Type B pancreatic cell (in vitro differentiated cells): ENCODE measurements at regions not wholly inside any gene's neighbourhood (a gene's known extent, or its start where the extent isn't known, plus 50 kb on each side); places are given as distances from the start of the nearest gene placed in this dataset.

Source experiments
- DNase-seq: peaks from one replicate; pipeline ENCODE4 v3.0.0; 2021; ENCODE audit warnings: mixed read lengths; ENCODE audit not compliant: unreplicated experiment; ENCODE audit errors: extremely low spot score
- H3K27ac Mint-ChIP-seq: 2 replicates; pipeline ENCODE4 v1.8.0; 2021; ENCODE audit warnings: mild to moderate bottlenecking, mixed read lengths
- H3K27me3 Mint-ChIP-seq: 2 replicates; pipeline ENCODE4 v1.8.0; 2021; ENCODE audit warnings: mixed read lengths
- H3K36me3 Mint-ChIP-seq: 2 replicates; pipeline ENCODE4 v1.8.0; 2021; ENCODE audit warnings: mixed read lengths
- H3K4me1 Mint-ChIP-seq: one replicate; pipeline ENCODE4 v1.8.0; 2021; ENCODE audit warnings: mixed read lengths; ENCODE audit not compliant: unreplicated experiment
- H3K4me3 Mint-ChIP-seq: 2 replicates; pipeline ENCODE4 v1.8.0; 2021; ENCODE audit warnings: mild to moderate bottlenecking, mixed read lengths
- H3K9me3 Mint-ChIP-seq: 2 replicates; pipeline ENCODE4 v1.8.0; 2021; ENCODE audit warnings: mixed read lengths
- TF ChIP-seq, protein P1 (sequence below): fragments of 200-600 bp; sonication (generic); conservative IDR thresholded peaks from 2 replicates; pipeline ENCODE4 v1.5.0; 2021; ENCODE audit warnings: antibody characterized with exemption, mild to moderate bottlenecking

- H3K9me3 Mint-ChIP-seq: peaks cover 4% of the 10 kb centered on the region
- peaks cover 18% of the 10 kb centered on the region for H3K27me3 Mint-ChIP-seq
- H3K27ac Mint-ChIP-seq: no peak overlapping the region
- no peak for DNase-seq
- H3K36me3 Mint-ChIP-seq: no peaks in the 10 kb centered on the region
- H3K4me3 Mint-ChIP-seq: no peak overlapping the region
- TF ChIP-seq, protein P1, sequence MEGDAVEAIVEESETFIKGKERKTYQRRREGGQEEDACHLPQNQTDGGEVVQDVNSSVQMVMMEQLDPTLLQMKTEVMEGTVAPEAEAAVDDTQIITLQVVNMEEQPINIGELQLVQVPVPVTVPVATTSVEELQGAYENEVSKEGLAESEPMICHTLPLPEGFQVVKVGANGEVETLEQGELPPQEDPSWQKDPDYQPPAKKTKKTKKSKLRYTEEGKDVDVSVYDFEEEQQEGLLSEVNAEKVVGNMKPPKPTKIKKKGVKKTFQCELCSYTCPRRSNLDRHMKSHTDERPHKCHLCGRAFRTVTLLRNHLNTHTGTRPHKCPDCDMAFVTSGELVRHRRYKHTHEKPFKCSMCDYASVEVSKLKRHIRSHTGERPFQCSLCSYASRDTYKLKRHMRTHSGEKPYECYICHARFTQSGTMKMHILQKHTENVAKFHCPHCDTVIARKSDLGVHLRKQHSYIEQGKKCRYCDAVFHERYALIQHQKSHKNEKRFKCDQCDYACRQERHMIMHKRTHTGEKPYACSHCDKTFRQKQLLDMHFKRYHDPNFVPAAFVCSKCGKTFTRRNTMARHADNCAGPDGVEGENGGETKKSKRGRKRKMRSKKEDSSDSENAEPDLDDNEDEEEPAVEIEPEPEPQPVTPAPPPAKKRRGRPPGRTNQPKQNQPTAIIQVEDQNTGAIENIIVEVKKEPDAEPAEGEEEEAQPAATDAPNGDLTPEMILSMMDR: no peak
- no peaks in the 10 kb centered on the region for H3K4me1 Mint-ChIP-seq
Measured at GRCh38 chr7:49417034-49417433, 356.4 kb upstream of the VWC2 start.

- no peak for DNase-seq
- Mint-ChIP-seq H3K27me3 (peaks cover 21% of the 10 kb centered on the region), H3K4me1 (no peaks in the 10 kb centered on the region), H3K27ac (no peak overlapping the region), H3K4me3 (no peak overlapping the region), H3K9me3 (peaks cover 4% of the 10 kb centered on the region), H3K36me3 (no peaks in the 10 kb centered on the region)
- TF ChIP-seq, protein P1: no peak
Measured at GRCh38 chr7:49418963-49419362, 354.5 kb upstream of the VWC2 start.

GRCh38 chr7:49422564-49422963 is 350.9 kb upstream of the VWC2 start:
- peaks cover 15% of the 10 kb centered on the region for H3K27me3 Mint-ChIP-seq
- H3K27ac Mint-ChIP-seq: no peak overlapping the region
- no peaks in the 10 kb centered on the region for H3K4me1 Mint-ChIP-seq
- H3K4me3 Mint-ChIP-seq: no peak overlapping the region
- no peaks in the 10 kb centered on the region for H3K9me3 Mint-ChIP-seq
- no peaks in the 10 kb centered on the region for H3K36me3 Mint-ChIP-seq
- DNase-seq: no peak
- TF ChIP-seq, protein P1: no peak

GRCh38 chr7:49424109-49424508 is 349.3 kb upstream of the VWC2 start:
- no peaks in the 10 kb centered on the region for H3K9me3 Mint-ChIP-seq
- peaks cover 14% of the 10 kb centered on the region for H3K27me3 Mint-ChIP-seq
- TF ChIP-seq, protein P1: no peak
- H3K27ac Mint-ChIP-seq: no peak overlapping the region
- H3K4me1 Mint-ChIP-seq: no peaks in the 10 kb centered on the region
- no peaks in the 10 kb centered on the region for H3K36me3 Mint-ChIP-seq
- no peak overlapping the region for H3K4me3 Mint-ChIP-seq
- no peak for DNase-seq

GRCh38 chr7:49425277-49425818 is 348.1 kb upstream of the VWC2 start:
- TF ChIP-seq, protein P1: no peak
- H3K36me3 Mint-ChIP-seq: no peaks in the 10 kb centered on the region
- no peak overlapping the region for H3K4me3 Mint-ChIP-seq
- H3K27ac Mint-ChIP-seq: no peak overlapping the region
- H3K4me1 Mint-ChIP-seq: no peaks in the 10 kb centered on the region
- no peak for DNase-seq
- H3K27me3 Mint-ChIP-seq: peaks cover 12% of the 10 kb centered on the region
- no peaks in the 10 kb centered on the region for H3K9me3 Mint-ChIP-seq

DNA sequence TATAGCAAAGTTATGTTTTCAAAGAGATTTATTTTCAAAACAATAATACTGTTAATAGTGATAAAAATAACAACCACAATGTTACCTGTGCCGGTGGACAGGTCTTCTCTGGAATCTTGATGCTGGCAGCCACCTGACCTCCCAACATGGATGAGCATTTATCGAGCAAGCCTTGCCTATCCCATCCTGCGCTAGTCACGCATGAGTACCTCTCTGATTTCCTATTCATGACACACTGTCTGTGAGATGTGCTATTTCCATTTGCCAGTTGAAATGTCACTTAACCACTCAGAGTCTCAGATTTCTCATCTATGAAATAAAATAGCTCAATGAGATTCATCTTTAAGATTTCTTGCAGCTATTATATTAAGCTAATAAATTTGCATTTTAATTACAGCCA is 341.2 kb upstream of the VWC2 start:
- TF ChIP-seq, protein P1: no peak
- Mint-ChIP-seq H3K4me1 (peaks cover 3% of the 10 kb centered on the region), H3K27ac (no peak overlapping the region), H3K27me3 (no peaks in the 10 kb centered on the region), H3K4me3 (no peak overlapping the region), H3K36me3 (no peaks in the 10 kb centered on the region), H3K9me3 (no peaks in the 10 kb centered on the region)
- DNase-seq: no peak
